ENCODE measurements at regions not wholly inside any gene's neighbourhood (a gene's known extent, or its start where the extent isn't known, plus 50 kb on each side); places are given as distances from the start of the nearest gene placed in this dataset.

DNA sequence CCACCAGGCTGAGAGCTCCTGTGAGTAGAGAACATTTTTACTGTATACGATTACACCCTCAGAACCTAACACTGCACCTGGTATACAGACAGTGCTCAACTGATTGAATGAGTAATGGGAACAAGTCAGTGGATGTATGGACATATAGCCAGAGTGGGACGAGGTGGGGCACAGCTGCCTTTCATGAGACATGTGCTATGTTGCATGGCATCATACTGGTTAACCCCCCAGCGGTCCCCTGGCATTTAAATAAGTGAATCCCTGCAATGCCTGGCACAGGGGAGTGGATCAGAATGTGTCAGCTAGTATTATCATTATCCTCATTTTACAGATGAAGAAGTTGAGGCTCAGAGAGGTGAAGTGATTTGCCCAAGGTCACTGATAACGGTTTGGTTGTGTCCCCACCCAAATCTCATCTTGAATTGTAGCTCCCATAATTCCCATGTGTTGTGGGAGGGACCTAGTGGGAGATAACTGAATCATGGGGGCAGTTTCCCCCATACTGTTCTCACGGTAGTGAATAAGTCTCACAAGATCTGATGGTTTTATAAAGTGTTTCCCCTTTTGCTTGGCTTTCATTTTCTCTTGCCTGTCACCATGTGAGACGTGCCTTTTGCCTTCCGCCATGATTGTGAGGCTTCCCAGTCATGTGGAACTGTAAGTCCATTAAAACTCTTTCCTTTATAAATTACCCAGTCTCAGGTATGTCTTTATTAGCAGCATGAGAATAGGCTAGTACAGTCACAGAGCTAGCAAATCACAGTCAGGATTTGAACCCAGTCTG lies 56.0 kb upstream of the ATP2B2 start:
- Histone ChIP-seq H3K9ac (ENCODE audit: low read length) (no peak overlapping the region), H3K9me2 (ENCODE audit: insufficient read depth) (no peaks in the 10 kb centered on the region), H3K27ac (ENCODE audit: low read depth, low read length) (no peak overlapping the region), H3K4me1 (ENCODE audit: control insufficient read depth in 1 of 2, insufficient read depth in 2 of 2, low read length in 2 of 2) (peaks cover 5 to 18% of the 10 kb centered on the region in 2 experiments; a peak in 3 of 4 replicates), H3K27me3 (ENCODE audit: insufficient read depth, low read length) (peaks cover 46% of the 10 kb centered on the region), H3K36me3 (ENCODE audit: control insufficient read depth in 1 of 2, insufficient read depth in 2 of 2, low read length in 2 of 2) (no peaks in the 10 kb centered on the region), H3K79me2 (ENCODE audit: insufficient read depth, low read length) (no peaks in the 10 kb centered on the region), H4K20me1 (ENCODE audit: insufficient read depth) (no peaks in the 10 kb centered on the region), H3K4me3 (replicated peaks in 1 of 2; ENCODE audit: low read depth in 1 of 2, low read length in 2 of 2) (no peak overlapping the region), H3K9me3 (ENCODE audit: control insufficient read depth in 1 of 2, insufficient read depth in 1 of 2, low read depth in 1 of 2, low read length in 2 of 2) (no peaks in the 10 kb centered on the region), H2AFZ (ENCODE audit: low read depth, low read length, poor library complexity, severe bottlenecking) (no peak overlapping the region), H3K4me2 (ENCODE audit: low read length) (no peak overlapping the region)
- DNase-seq (ENCODE audit: low read depth, low spot score), result no peak
- intact Hi-C loops (cut with micrococcal nuclease), result no loop called here
- CTCF ChIA-PET, result no interaction called here
- no TSS peak for BruUV-seq (replicated peaks)
- RAD21 ChIA-PET (ENCODE audit: low non-redundant PET in 1 of 2, low total read pairs in 2 of 2, uncharacterized antibody in 2 of 2, unreplicated experiment in 2 of 2), result no interaction called here
- no peak for ATAC-seq
- no peak for TF ChIP-seq CEBPB (IDR thresholded peaks at IDR 0.05; ENCODE audit: low read depth)
- TF ChIP-seq TCF7L2 (IDR thresholded peaks at IDR 0.05; ENCODE audit: borderline replicate concordance, extremely low read depth, insufficient read depth, insufficient read length), result no peak
- no peak for TF ChIP-seq ZNF274 (IDR thresholded peaks at IDR 0.05; ENCODE audit: low read depth, low read length)
- TF ChIP-seq YY1 (IDR thresholded peaks at IDR 0.05; ENCODE audit: extremely low read depth, insufficient replicate concordance, low read depth, low read length), result no peak
- no peak for TF ChIP-seq SRF (IDR thresholded peaks at IDR 0.05; ENCODE audit: low read depth)
- no peak for TF ChIP-seq ZFX (IDR thresholded peaks at IDR 0.05)
- TF ChIP-seq, protein P1, sequence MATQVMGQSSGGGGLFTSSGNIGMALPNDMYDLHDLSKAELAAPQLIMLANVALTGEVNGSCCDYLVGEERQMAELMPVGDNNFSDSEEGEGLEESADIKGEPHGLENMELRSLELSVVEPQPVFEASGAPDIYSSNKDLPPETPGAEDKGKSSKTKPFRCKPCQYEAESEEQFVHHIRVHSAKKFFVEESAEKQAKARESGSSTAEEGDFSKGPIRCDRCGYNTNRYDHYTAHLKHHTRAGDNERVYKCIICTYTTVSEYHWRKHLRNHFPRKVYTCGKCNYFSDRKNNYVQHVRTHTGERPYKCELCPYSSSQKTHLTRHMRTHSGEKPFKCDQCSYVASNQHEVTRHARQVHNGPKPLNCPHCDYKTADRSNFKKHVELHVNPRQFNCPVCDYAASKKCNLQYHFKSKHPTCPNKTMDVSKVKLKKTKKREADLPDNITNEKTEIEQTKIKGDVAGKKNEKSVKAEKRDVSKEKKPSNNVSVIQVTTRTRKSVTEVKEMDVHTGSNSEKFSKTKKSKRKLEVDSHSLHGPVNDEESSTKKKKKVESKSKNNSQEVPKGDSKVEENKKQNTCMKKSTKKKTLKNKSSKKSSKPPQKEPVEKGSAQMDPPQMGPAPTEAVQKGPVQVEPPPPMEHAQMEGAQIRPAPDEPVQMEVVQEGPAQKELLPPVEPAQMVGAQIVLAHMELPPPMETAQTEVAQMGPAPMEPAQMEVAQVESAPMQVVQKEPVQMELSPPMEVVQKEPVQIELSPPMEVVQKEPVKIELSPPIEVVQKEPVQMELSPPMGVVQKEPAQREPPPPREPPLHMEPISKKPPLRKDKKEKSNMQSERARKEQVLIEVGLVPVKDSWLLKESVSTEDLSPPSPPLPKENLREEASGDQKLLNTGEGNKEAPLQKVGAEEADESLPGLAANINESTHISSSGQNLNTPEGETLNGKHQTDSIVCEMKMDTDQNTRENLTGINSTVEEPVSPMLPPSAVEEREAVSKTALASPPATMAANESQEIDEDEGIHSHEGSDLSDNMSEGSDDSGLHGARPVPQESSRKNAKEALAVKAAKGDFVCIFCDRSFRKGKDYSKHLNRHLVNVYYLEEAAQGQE (IDR thresholded peaks at IDR 0.05; ENCODE audit: low read depth), result no peak
- no peak for TF ChIP-seq CTCF (IDR thresholded peaks at IDR 0.05 in 2 of 3, conservative IDR thresholded peaks at IDR 0.05 in 1 of 3; ENCODE audit: borderline replicate concordance in 1 of 3, insufficient read depth in 1 of 3, low read depth in 2 of 3, low read length in 2 of 3)
- TF ChIP-seq ATF3 (IDR thresholded peaks at IDR 0.05), result no peak
- no peak for TF ChIP-seq SP1 (IDR thresholded peaks at IDR 0.05; ENCODE audit: low read depth)
- TF ChIP-seq CBX3 (IDR thresholded peaks at IDR 0.05; ENCODE audit: low read depth), result no peak
- POLR2A ChIA-PET, result no interaction called here

All from HCT116 (cell line).